ENCODE measurements at regions not wholly inside any gene's neighbourhood (a gene's known extent, or its start where the extent isn't known, plus 50 kb on each side); places are given as distances from the start of the nearest gene placed in this dataset.
"Not testable (repeated sequence)": the region's sequence is repeated elsewhere in the genome, so short reads cannot be mapped to it uniquely, and the experiment has no call there.

DNA sequence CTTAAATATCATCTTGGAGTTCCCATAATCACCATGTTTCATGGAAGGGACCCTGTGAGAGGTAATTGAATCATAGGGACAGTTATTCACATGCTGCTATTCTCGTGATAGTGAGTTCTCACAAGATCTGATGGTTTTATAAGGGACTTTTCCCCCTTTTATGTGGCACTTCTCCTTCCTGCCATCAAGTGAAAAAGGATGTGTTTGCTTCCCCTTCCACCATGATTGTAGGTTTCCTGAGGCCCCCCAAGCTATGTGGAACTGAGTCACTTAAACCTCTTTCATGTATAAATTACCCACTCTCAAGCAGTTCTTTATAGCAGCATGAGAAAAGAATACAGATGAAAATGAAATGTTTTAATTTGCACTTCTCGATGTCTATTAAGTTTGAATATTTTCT, 112.0 kb downstream of the ZNF648 start:
- H3K36me3 ChIP-seq (ENCODE audit: control insufficient read depth, insufficient read depth, low read length): no peaks in the 10 kb centered on the region
- 0 out of 2 replicates have a peak, but pooled peaks cover 3% of the 10 kb centered on the region for H3K9me3 ChIP-seq (ENCODE audit: control insufficient read depth, insufficient read depth, low read length)
- H3K9ac ChIP-seq (ENCODE audit: low read depth, low read length): no peak overlapping the region
- H3K4me3 ChIP-seq (ENCODE audit: low read depth, low read length): no peak overlapping the region
- H3K4me1 ChIP-seq (ENCODE audit: control insufficient read depth, insufficient read depth, low read length): no peaks in the 10 kb centered on the region
- no peaks in the 10 kb centered on the region for H3K27me3 ChIP-seq (ENCODE audit: control insufficient read depth, insufficient read depth, low read length)
- H3K27ac ChIP-seq (ENCODE audit: low read depth, low read length): no peak overlapping the region

DNA sequence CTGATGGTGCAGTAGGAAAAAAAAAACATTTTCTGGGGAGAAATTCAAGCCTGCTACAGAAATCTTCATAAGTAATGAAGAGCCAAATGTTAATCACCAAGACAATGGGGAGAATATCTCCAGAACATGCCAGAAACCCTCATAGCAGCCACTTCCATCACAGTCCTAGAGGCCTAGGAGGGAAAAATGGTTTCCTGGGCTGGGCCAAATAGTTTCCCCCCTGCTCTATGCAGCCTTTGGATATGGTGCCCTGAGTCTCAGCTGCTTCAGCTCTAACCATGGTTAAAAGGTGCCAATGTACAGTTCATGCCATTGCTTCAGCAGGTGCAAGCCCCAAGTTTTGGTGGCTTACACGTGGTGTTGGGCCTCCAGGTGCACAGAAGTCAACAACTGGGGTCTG, 113.1 kb downstream of the ZNF648 start:
- H3K27ac ChIP-seq (ENCODE audit: low read depth, low read length): no peak overlapping the region
- H3K9me3 ChIP-seq (ENCODE audit: control insufficient read depth, insufficient read depth, low read length): 0 out of 2 replicates have a peak, but pooled peaks cover 3% of the 10 kb centered on the region
- H3K4me3 ChIP-seq (ENCODE audit: low read depth, low read length): no peak overlapping the region
- no peaks in the 10 kb centered on the region for H3K36me3 ChIP-seq (ENCODE audit: control insufficient read depth, insufficient read depth, low read length)
- H3K9ac ChIP-seq (ENCODE audit: low read depth, low read length): no peak overlapping the region
- no peaks in the 10 kb centered on the region for H3K27me3 ChIP-seq (ENCODE audit: control insufficient read depth, insufficient read depth, low read length)
- no peaks in the 10 kb centered on the region for H3K4me1 ChIP-seq (ENCODE audit: control insufficient read depth, insufficient read depth, low read length)

DNA sequence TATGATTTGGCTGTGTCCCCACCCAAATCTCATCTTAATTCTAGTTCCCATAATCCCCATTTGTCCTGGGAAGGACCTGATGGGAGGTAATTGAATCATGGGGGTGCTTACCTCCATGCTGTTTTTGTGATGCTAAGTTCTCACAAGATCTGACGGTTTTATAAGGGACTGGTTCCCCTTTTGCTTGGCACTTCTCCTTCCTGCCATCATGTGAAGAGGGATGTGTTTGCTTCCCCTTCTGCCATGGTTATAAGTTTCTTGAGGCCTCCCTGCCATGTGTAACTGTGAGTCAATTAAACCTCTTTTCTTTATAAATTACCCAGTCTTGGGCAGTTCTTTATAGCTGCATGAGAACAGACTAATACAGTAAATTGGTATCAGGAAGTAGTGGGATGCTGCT, 114.1 kb downstream of the ZNF648 start:
- no peak overlapping the region for H3K9ac ChIP-seq (ENCODE audit: low read depth, low read length)
- no peak overlapping the region for H3K27ac ChIP-seq (ENCODE audit: low read depth, low read length)
- H3K27me3 ChIP-seq (ENCODE audit: control insufficient read depth, insufficient read depth, low read length): no peaks in the 10 kb centered on the region

DNA sequence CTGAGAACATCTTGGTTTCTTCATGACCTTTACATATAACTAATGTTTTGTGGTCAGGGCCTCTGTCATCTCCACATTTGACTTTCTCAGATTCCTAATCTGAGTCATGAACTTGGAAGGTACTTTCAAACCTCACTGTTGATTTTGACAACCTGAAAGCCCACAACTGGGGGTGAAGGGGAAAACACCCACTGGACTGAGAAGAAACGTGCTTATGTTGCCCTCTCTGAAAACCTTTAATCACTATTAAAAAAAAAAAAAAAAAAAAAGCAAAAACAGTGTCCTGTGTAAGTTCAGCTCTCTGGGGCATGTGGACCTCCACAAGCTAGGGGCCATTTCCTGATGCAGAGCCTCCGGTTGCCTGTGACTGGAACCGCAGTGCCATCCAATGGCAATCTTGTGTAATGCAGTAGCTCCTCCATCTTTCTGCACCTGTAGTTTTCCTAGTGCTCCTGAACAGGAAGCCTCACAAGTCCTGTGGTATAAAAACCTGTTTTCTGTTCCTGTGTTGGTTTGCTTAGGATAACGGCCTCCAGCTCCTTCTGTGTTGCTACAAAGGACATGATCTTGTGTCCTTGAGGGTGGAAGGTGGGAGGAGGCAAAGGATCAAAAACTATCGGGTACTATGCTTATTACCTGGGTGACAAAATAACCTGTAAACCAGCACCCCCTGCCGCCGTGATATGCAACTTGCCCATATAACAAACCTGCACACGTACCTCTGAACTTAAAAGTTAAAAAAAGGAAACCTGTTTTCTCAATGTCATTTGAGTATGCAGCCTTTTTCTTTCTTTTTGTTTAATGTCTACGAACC, 124.5 kb downstream of the ZNF648 start:
- no peak overlapping the region for H3K27ac ChIP-seq (ENCODE audit: low read depth, low read length)
- H3K4me3 ChIP-seq (ENCODE audit: low read depth, low read length): no peak overlapping the region

More for the DNA sequence above, 114.1 kb downstream of the ZNF648 start:
- Histone ChIP-seq H3K36me3 (ENCODE audit: control insufficient read depth, insufficient read depth, low read length) (no peaks in the 10 kb centered on the region), H3K9me3 (ENCODE audit: control insufficient read depth, insufficient read depth, low read length) (0 out of 2 replicates have a peak, but pooled peaks cover 3% of the 10 kb centered on the region), H3K4me3 (ENCODE audit: low read depth, low read length) (no peak overlapping the region), H3K4me1 (ENCODE audit: control insufficient read depth, insufficient read depth, low read length) (no peaks in the 10 kb centered on the region)

DNA sequence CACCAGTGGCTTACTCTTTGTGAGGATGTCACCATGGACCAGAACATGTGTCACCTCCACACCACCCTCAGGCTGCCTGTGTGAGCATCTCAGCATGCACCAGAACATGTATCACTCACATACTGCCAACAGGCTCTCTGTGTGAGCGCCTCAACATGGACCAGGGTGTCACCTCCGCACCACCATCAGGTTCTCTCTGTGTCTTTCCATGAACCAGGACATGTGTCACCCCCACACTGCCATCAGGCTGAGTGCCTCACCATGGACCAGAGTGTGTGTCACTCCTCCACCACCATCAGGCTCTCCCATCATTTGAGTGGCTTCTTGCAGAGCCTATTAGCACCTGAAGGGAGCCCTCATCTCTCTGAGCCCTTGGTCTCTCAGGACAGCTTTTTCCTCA, 125.2 kb downstream of the ZNF648 start:
- no peak overlapping the region for H3K27ac ChIP-seq (ENCODE audit: low read depth, low read length)
- no peak overlapping the region for H3K9ac ChIP-seq (ENCODE audit: low read depth, low read length)
- H3K4me1 ChIP-seq (ENCODE audit: control insufficient read depth, insufficient read depth, low read length): no peaks in the 10 kb centered on the region
- H3K36me3 ChIP-seq (ENCODE audit: control insufficient read depth, insufficient read depth, low read length): no peaks in the 10 kb centered on the region
- H3K9me3 ChIP-seq (ENCODE audit: control insufficient read depth, insufficient read depth, low read length): no peaks in the 10 kb centered on the region
- no peaks in the 10 kb centered on the region for H3K27me3 ChIP-seq (ENCODE audit: control insufficient read depth, insufficient read depth, low read length)
- H3K4me3 ChIP-seq (ENCODE audit: low read depth, low read length): no peak overlapping the region

More for the DNA sequence above, 124.5 kb downstream of the ZNF648 start:
- H3K9me3 ChIP-seq (ENCODE audit: control insufficient read depth, insufficient read depth, low read length): no peaks in the 10 kb centered on the region
- H3K27me3 ChIP-seq (ENCODE audit: control insufficient read depth, insufficient read depth, low read length): no peaks in the 10 kb centered on the region
- no peaks in the 10 kb centered on the region for H3K36me3 ChIP-seq (ENCODE audit: control insufficient read depth, insufficient read depth, low read length)
- no peak overlapping the region for H3K9ac ChIP-seq (ENCODE audit: low read depth, low read length)
- no peaks in the 10 kb centered on the region for H3K4me1 ChIP-seq (ENCODE audit: control insufficient read depth, insufficient read depth, low read length)

DNA sequence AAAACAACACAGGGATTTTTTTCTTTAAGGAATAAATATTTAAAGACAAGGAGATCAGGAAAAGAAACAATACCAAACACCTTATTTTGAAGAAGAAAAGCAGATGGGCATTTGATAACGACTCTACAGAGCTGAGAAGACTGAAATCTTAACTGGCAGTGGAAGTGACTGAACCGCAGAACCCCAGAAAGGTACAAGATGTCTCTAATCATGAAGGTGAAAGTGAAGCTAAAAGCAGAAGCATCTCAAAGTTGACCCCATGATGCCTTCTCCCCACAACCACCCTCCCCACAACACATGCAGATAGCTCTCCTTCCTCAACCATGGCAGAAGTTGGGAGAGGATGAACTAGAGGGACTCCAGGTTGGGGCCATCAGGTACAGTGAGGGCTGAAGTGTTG, 129.6 kb downstream of the ZNF648 start:
- H3K4me3 ChIP-seq (ENCODE audit: low read depth, low read length): no peak overlapping the region
- H3K9me3 ChIP-seq (ENCODE audit: control insufficient read depth, insufficient read depth, low read length): no peaks in the 10 kb centered on the region
- no peaks in the 10 kb centered on the region for H3K27me3 ChIP-seq (ENCODE audit: control insufficient read depth, insufficient read depth, low read length)
- no peaks in the 10 kb centered on the region for H3K36me3 ChIP-seq (ENCODE audit: control insufficient read depth, insufficient read depth, low read length)
- no peaks in the 10 kb centered on the region for H3K4me1 ChIP-seq (ENCODE audit: control insufficient read depth, insufficient read depth, low read length)
- H3K9ac ChIP-seq (ENCODE audit: low read depth, low read length): no peak overlapping the region
- no peak overlapping the region for H3K27ac ChIP-seq (ENCODE audit: low read depth, low read length)

DNA sequence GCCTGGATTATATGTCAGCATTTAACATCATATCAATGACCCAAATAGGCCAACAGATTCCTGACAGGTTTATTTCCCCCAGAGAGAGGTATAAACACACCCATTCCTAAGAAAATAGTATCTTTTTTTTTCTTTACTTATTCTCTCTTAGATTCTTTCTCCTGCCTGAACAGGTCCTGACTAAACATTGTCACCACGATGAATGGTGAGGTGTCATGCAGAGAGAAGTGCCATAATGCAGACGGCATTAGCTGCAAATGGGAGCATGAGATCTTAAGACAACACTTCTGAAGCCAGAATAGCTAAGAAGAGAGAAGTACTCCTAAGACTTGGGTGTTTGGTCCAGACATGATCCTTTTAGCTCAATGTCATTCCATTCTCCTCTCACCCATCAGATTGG, 131.3 kb downstream of the ZNF648 start:
- no peak overlapping the region for H3K27ac ChIP-seq (ENCODE audit: low read depth, low read length)
- H3K27me3 ChIP-seq (ENCODE audit: control insufficient read depth, insufficient read depth, low read length): no peaks in the 10 kb centered on the region
- H3K9ac ChIP-seq (ENCODE audit: low read depth, low read length): no peak overlapping the region
- no peaks in the 10 kb centered on the region for H3K4me1 ChIP-seq (ENCODE audit: control insufficient read depth, insufficient read depth, low read length)
- H3K4me3 ChIP-seq (ENCODE audit: low read depth, low read length): no peak overlapping the region
- H3K9me3 ChIP-seq (ENCODE audit: control insufficient read depth, insufficient read depth, low read length): no peaks in the 10 kb centered on the region
- no peaks in the 10 kb centered on the region for H3K36me3 ChIP-seq (ENCODE audit: control insufficient read depth, insufficient read depth, low read length)

DNA sequence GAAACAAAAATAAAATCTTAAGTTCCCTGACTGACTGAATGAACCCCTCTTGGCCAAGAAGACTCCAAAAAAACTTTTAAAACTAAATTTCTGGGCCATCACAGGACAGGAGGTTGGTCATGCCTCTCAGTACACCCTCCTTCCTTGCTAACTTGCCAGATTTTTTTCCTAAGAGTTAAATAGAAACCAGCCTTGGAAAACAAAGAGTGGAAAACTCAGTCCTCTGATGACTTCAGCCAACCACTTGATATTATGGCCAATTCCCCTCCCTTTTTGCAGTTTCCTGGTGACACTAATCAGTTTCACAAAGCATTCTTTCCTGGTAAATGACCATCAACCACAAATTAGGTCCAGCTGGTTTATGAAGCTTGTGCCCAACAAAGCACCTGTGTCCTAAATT, 134.8 kb downstream of the ZNF648 start:
- Histone ChIP-seq H3K9me3 (ENCODE audit: control insufficient read depth, insufficient read depth, low read length) (no peaks in the 10 kb centered on the region), H3K4me3 (ENCODE audit: low read depth, low read length) (no peak overlapping the region), H3K27me3 (ENCODE audit: control insufficient read depth, insufficient read depth, low read length) (no peaks in the 10 kb centered on the region), H3K36me3 (ENCODE audit: control insufficient read depth, insufficient read depth, low read length) (no peaks in the 10 kb centered on the region), H3K27ac (ENCODE audit: low read depth, low read length) (no peak overlapping the region), H3K4me1 (ENCODE audit: control insufficient read depth, insufficient read depth, low read length) (no peaks in the 10 kb centered on the region), H3K9ac (ENCODE audit: low read depth, low read length) (no peak overlapping the region)

DNA sequence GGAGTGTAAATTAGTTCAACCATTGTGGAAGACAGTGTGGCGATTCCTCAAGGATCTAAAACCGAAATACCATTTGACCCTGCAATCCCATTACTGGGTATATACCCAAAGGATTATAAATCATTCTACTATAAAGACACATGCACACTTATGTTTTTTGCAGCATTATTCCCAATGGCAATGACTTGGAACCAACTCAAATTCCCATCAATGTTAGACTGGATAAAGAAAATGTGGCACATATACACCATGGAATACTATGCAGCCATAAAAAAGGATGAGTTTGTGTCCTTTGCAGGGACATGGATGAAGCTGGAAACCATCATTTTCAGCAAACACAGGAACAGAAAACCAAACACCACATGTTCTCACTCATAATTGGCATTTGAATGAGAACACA, 137.5 kb downstream of the ZNF648 start:
- H3K27me3 ChIP-seq (ENCODE audit: control insufficient read depth, insufficient read depth, low read length); H3K36me3 ChIP-seq (ENCODE audit: control insufficient read depth, insufficient read depth, low read length); H3K27ac ChIP-seq (ENCODE audit: low read depth, low read length); H3K9me3 ChIP-seq (ENCODE audit: control insufficient read depth, insufficient read depth, low read length); H3K4me3 ChIP-seq (ENCODE audit: low read depth, low read length); H3K9ac ChIP-seq (ENCODE audit: low read depth, low read length); H3K4me1 ChIP-seq (ENCODE audit: control insufficient read depth, insufficient read depth, low read length): not testable (repeated sequence)

DNA sequence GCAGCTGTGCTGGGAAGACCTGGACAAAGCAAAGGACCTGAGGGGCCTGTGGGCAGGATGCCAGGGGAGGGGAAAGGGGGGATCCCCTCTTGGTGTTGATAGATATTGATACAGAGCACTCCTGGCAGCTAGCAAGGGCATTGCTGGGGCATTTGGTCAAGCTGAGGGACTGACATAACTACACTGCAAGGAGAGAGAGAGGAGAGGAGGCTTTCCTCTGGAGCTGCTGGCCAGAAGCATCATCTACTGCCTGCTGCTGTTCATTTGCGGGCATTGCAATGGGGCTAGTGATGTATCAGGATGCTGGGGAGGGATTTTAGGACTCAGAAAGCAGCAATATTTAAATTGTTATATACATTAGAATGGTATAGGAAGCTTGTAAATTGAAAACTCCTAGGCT, 142.0 kb downstream of the ZNF648 start:
- Histone ChIP-seq H3K27ac (ENCODE audit: low read depth, low read length) (peak overlapping the region; percentile 84), H3K27me3 (ENCODE audit: control insufficient read depth, insufficient read depth, low read length) (no peaks in the 10 kb centered on the region), H3K4me3 (ENCODE audit: low read depth, low read length) (no peak overlapping the region; the same call in 1 of the 2 replicates), H3K4me1 (ENCODE audit: control insufficient read depth, insufficient read depth, low read length) (peaks cover 9% of the 10 kb centered on the region), H3K9ac (ENCODE audit: low read depth, low read length) (no peak overlapping the region), H3K36me3 (ENCODE audit: control insufficient read depth, insufficient read depth, low read length) (no peaks in the 10 kb centered on the region), H3K9me3 (ENCODE audit: control insufficient read depth, insufficient read depth, low read length) (peaks cover 4% of the 10 kb centered on the region; the same call in 1 of the 2 replicates)

DNA sequence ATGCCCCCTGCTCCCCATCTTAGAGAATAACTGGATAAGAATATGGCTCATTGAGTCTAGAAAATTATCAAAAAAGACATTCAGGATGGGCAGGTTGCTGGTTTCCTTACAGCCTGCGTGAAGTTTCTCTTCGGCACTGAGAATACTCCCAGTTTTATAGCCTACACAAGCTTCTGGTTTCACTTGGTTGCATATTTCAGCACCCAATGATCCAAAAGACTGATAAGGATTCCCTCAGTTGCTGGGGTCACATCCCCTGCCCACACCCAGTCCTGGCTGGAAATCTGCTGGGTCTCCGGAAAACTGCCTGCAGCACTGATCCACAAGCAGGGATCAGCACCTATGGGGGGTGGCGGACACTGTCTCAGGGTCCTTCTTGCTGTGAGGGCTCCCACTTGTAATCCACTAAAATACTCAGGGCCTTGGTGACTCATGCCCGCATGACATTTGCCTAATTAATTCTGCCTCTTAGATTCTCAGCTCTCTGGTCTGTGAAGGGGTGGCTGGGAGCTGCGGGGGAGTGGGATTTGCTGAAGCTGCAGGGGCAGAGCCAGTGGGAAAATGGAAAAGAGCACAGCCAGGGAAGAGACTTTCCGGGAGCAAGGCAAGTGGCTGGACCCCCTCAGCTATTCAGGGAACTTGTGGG, 142.5 kb downstream of the ZNF648 start:
- Histone ChIP-seq H3K9me3 (ENCODE audit: control insufficient read depth, insufficient read depth, low read length) (peaks cover 4% of the 10 kb centered on the region; the same call in 1 of the 2 replicates), H3K9ac (ENCODE audit: low read depth, low read length) (no peak overlapping the region), H3K36me3 (ENCODE audit: control insufficient read depth, insufficient read depth, low read length) (no peaks in the 10 kb centered on the region), H3K27me3 (ENCODE audit: control insufficient read depth, insufficient read depth, low read length) (no peaks in the 10 kb centered on the region), H3K27ac (ENCODE audit: low read depth, low read length) (peak overlapping the region; percentile 84), H3K4me1 (ENCODE audit: control insufficient read depth, insufficient read depth, low read length) (peaks cover 9% of the 10 kb centered on the region), H3K4me3 (ENCODE audit: low read depth, low read length) (no peak overlapping the region; the same call in 1 of the 2 replicates)

All from HUES48 (cell line).